Endodermal cell (in vitro differentiated cells): ENCODE measurements at regions not wholly inside any gene's neighbourhood (a gene's known extent, or its start where the extent isn't known, plus 50 kb on each side); places are given as distances from the start of the nearest gene placed in this dataset.
"Not testable (repeated sequence)": the region's sequence is repeated elsewhere in the genome, so short reads cannot be mapped to it uniquely, and the experiment has no call there.

Experiments used
- DNase-seq: peaks from one replicate; pipeline ENCODE4 v3.0.0-alpha.2; 2017
- H3K27ac ChIP-seq: 2 replicates; pipeline ENCODE4 v1.5.1; 2013; ENCODE audit warnings: mild to moderate bottlenecking, low read depth, low read length, moderate library complexity
- H3K27me3 ChIP-seq: 2 replicates; pipeline ENCODE4 v1.6.1; 2013; ENCODE audit warnings: mild to moderate bottlenecking, low read length, moderate library complexity; ENCODE audit not compliant: insufficient read depth, control insufficient read depth, poor library complexity, severe bottlenecking
- H3K36me3 ChIP-seq: 2 replicates; pipeline ENCODE4 v1.7.0; 2013; ENCODE audit warnings: mild to moderate bottlenecking, low read length, moderate library complexity; ENCODE audit not compliant: control insufficient read depth, insufficient read depth
- H3K4me1 ChIP-seq: one replicate; pipeline ENCODE4 v1.7.0; 2013; ENCODE audit warnings: low read length; ENCODE audit not compliant: control insufficient read depth, insufficient read depth
- H3K4me3 ChIP-seq: 2 replicates; pipeline ENCODE4 v1.5.1; 2013; ENCODE audit warnings: mild to moderate bottlenecking, low read length, moderate library complexity
- H3K9ac ChIP-seq: 2 replicates; pipeline ENCODE4 v1.6.1; 2013; ENCODE audit warnings: mild to moderate bottlenecking, low read length, moderate library complexity; ENCODE audit not compliant: poor library complexity, severe bottlenecking; ENCODE audit errors: extremely low read depth
- H3K9me3 ChIP-seq: 2 replicates; pipeline ENCODE4 v1.6.1; 2013; ENCODE audit warnings: mild to moderate bottlenecking, low read length, moderate library complexity; ENCODE audit not compliant: control insufficient read depth
- H3K27ac Mint-ChIP-seq: 2 replicates; pipeline ENCODE4 v1.8.0; 2020; ENCODE audit warnings: mixed read lengths
- H3K27me3 Mint-ChIP-seq: 2 replicates; pipeline ENCODE4 v1.8.0; 2021; ENCODE audit warnings: mild to moderate bottlenecking, mixed read lengths; ENCODE audit not compliant: insufficient read depth
- H3K36me3 Mint-ChIP-seq: 2 replicates; pipeline ENCODE4 v1.8.0; 2020; ENCODE audit warnings: low read depth, mixed read lengths
- H3K4me1 Mint-ChIP-seq: 2 replicates; pipeline ENCODE4 v1.8.0; 2020; ENCODE audit warnings: mixed read lengths
- H3K4me3 Mint-ChIP-seq: 2 replicates; pipeline ENCODE4 v1.8.0; 2020; ENCODE audit warnings: mild to moderate bottlenecking, moderate library complexity, mixed read lengths
- H3K9me3 Mint-ChIP-seq: 2 replicates; pipeline ENCODE4 v1.8.0; 2020; ENCODE audit warnings: mild to moderate bottlenecking, mixed read lengths
- CTCF ChIP-seq: fragments of 200-600 bp; sonication (generic); conservative IDR thresholded peaks from 2 replicates; pipeline ENCODE4 v1.5.0; 2021; ENCODE audit warnings: antibody characterized with exemption, mild to moderate bottlenecking
- WGBS, 2 experiments: methylation state at CpG; one replicate each; pipeline versions ENCODE4 v1.1.5 to v1.1.7; 2013; ENCODE audit warnings: missing lambda C conversion rate in 2 of 2, mixed read lengths in 1 of 2; ENCODE audit not compliant: insufficient coverage in 1 of 2, insufficient read length in 1 of 2; 5-methylcytosine and 5-hydroxymethylcytosine counted together

GRCh38 chr20:29873946-29874345 is 1383.5 kb upstream of the DEFB115 start:
- Mint-ChIP-seq H3K4me3 (no peak overlapping the region), H3K4me1 (no peaks in the 10 kb centered on the region), H3K27me3 (peaks cover 3% of the 10 kb centered on the region), H3K36me3 (peaks cover 6% of the 10 kb centered on the region), H3K9me3 (peaks cover 96% of the 10 kb centered on the region), H3K27ac (no peak overlapping the region)
- no peak for TF ChIP-seq CTCF
- Histone ChIP-seq H3K27ac (no peak overlapping the region), H3K36me3 (no peaks in the 10 kb centered on the region), H3K4me3 (no peak overlapping the region), H3K4me1 (no peaks in the 10 kb centered on the region), H3K27me3 (no peaks in the 10 kb centered on the region), H3K9ac (no peak overlapping the region), H3K9me3 (peaks cover 59% of the 10 kb centered on the region)
- WGBS, 2 experiments = 88 to 100% methylated on average over 4 to 28 of the region's 28 CpGs
- peak; percentile 78 for DNase-seq

- no peak overlapping the region for H3K27ac Mint-ChIP-seq
Observed at GRCh38 chr20:29874476-29875202, 1382.8 kb upstream of the DEFB115 start.

GRCh38 chr20:29875321-29876083 is 1382.0 kb upstream of the DEFB115 start:
- H3K27ac ChIP-seq, H3K27me3 Mint-ChIP-seq, H3K9ac ChIP-seq, H3K4me1 ChIP-seq, H3K27me3 ChIP-seq, H3K27ac Mint-ChIP-seq, H3K4me3 ChIP-seq, H3K36me3 ChIP-seq, H3K4me3 Mint-ChIP-seq, H3K4me1 Mint-ChIP-seq, H3K36me3 Mint-ChIP-seq: not testable (repeated sequence)
- peaks cover 57% of the 10 kb centered on the region for H3K9me3 ChIP-seq
- 86 to 89% methylated on average over 12 to 27 of the region's 27 CpGs for WGBS, 2 experiments
- DNase-seq = peak; percentile 40
- H3K9me3 Mint-ChIP-seq = peaks cover 96% of the 10 kb centered on the region

More at GRCh38 chr20:29874476-29875202, 1382.8 kb upstream of the DEFB115 start:
- Mint-ChIP-seq H3K4me1 (no peaks in the 10 kb centered on the region), H3K27me3 (peaks cover 3% of the 10 kb centered on the region), H3K9me3 (peaks cover 96% of the 10 kb centered on the region), H3K36me3 (peaks cover 6% of the 10 kb centered on the region), H3K4me3 (no peak overlapping the region)
- H3K27ac ChIP-seq = no peak overlapping the region
- no peaks in the 10 kb centered on the region for H3K27me3 ChIP-seq
- no peaks in the 10 kb centered on the region for H3K4me1 ChIP-seq
- TF ChIP-seq CTCF = no peak
- WGBS, 2 experiments = 85 to 96% methylated on average over 7 to 25 of the region's 25 CpGs
- DNase-seq = no peak
- H3K9me3 ChIP-seq = peaks cover 60% of the 10 kb centered on the region
- H3K36me3 ChIP-seq = no peaks in the 10 kb centered on the region
- no peak overlapping the region for H3K4me3 ChIP-seq
- no peak overlapping the region for H3K9ac ChIP-seq

- H3K9me3 ChIP-seq = peaks cover 56% of the 10 kb centered on the region
- WGBS, 2 experiments = 87 to 90% methylated on average over 22 to 41 of the region's 41 CpGs
- H3K27ac ChIP-seq, H3K36me3 Mint-ChIP-seq, H3K4me3 ChIP-seq, H3K27ac Mint-ChIP-seq, H3K4me1 Mint-ChIP-seq, H3K4me3 Mint-ChIP-seq, H3K27me3 ChIP-seq, H3K36me3 ChIP-seq, H3K27me3 Mint-ChIP-seq, H3K9ac ChIP-seq, H3K4me1 ChIP-seq: not testable (repeated sequence)
- peaks cover 95% of the 10 kb centered on the region for H3K9me3 Mint-ChIP-seq
- DNase-seq = peak; percentile 33
Observed at GRCh38 chr20:29876084-29876910, 1381.2 kb upstream of the DEFB115 start.
